Hematopoietic multipotent progenitor cell treated with erythropoietin and hydrocortisone succinate and interleukin-3 and kit ligand, for 15 days (in vitro differentiated cells): ENCODE measurements at regions not wholly inside any gene's neighbourhood (a gene's known extent, or its start where the extent isn't known, plus 50 kb on each side); places are given as distances from the start of the nearest gene placed in this dataset.
"Not testable (repeated sequence)": the region's sequence is repeated elsewhere in the genome, so short reads cannot be mapped to it uniquely, and the experiment has no call there.

ENCODE experiments used
- DNase-seq: peaks from one replicate; pipeline ENCODE4 v3.0.0-alpha.2; 2015; ENCODE audit warnings: low spot score

GRCh38 chr11:67940440-67940839 lies 63.5 kb downstream of the UNC93B1 start:
- not testable (repeated sequence) for DNase-seq

GRCh38 chr11:67938964-67939363 lies 64.9 kb downstream of the UNC93B1 start:
- not testable (repeated sequence) for DNase-seq

GRCh38 chr11:67938371-67938770 lies 65.5 kb downstream of the UNC93B1 start:
- not testable (repeated sequence) for DNase-seq

- not testable (repeated sequence) for DNase-seq
Measured at GRCh38 chr11:67923565-67923964, 80.3 kb downstream of the UNC93B1 start.

GRCh38 chr11:67920546-67920945 lies 83.4 kb downstream of the UNC93B1 start:
- DNase-seq, result not testable (repeated sequence)

- DNase-seq, result not testable (repeated sequence)
Measured at GRCh38 chr11:67912184-67912583, 91.7 kb downstream of the UNC93B1 start.

GRCh38 chr11:67911211-67911610 lies 92.7 kb downstream of the UNC93B1 start:
- not testable (repeated sequence) for DNase-seq

- DNase-seq, result not testable (repeated sequence)
Measured at GRCh38 chr11:67910803-67911202, 93.1 kb downstream of the UNC93B1 start.

GRCh38 chr11:67906969-67907368 lies 96.9 kb downstream of the UNC93B1 start:
- not testable (repeated sequence) for DNase-seq

GRCh38 chr11:67899462-67899861 lies 104.4 kb downstream of the UNC93B1 start:
- DNase-seq, result not testable (repeated sequence)

- not testable (repeated sequence) for DNase-seq
Measured at GRCh38 chr11:67893487-67893886, 110.4 kb downstream of the UNC93B1 start.

- not testable (repeated sequence) for DNase-seq
Measured at GRCh38 chr11:67889646-67890045, 114.3 kb downstream of the UNC93B1 start.

- DNase-seq, result not testable (repeated sequence)
Measured at GRCh38 chr11:67888056-67888455, 115.8 kb downstream of the UNC93B1 start.

GRCh38 chr11:67886672-67887071 lies 117.2 kb downstream of the UNC93B1 start:
- not testable (repeated sequence) for DNase-seq

- not testable (repeated sequence) for DNase-seq
Measured at GRCh38 chr11:67886207-67886606, 117.7 kb downstream of the UNC93B1 start.

GRCh38 chr11:67885574-67885973 lies 118.3 kb downstream of the UNC93B1 start:
- not testable (repeated sequence) for DNase-seq

GRCh38 chr11:67884761-67885558 lies 118.9 kb downstream of the UNC93B1 start:
- not testable (repeated sequence) for DNase-seq

GRCh38 chr11:67884073-67884757 lies 119.7 kb downstream of the UNC93B1 start:
- DNase-seq, result not testable (repeated sequence)

GRCh38 chr11:67882304-67882703 lies 121.6 kb downstream of the UNC93B1 start:
- DNase-seq, result not testable (repeated sequence)

- not testable (repeated sequence) for DNase-seq
Measured at GRCh38 chr11:67881836-67882235, 122.1 kb downstream of the UNC93B1 start.

GRCh38 chr11:67880594-67881196 lies 123.2 kb downstream of the UNC93B1 start:
- not testable (repeated sequence) for DNase-seq

GRCh38 chr11:67878666-67879065 lies 125.2 kb downstream of the UNC93B1 start:
- not testable (repeated sequence) for DNase-seq

- DNase-seq, result not testable (repeated sequence)
Measured at GRCh38 chr11:67877316-67877715, 126.6 kb downstream of the UNC93B1 start.
